ENCODE measurements at regions not wholly inside any gene's neighbourhood (a gene's known extent, or its start where the extent isn't known, plus 50 kb on each side); places are given as distances from the start of the nearest gene placed in this dataset.

DNA sequence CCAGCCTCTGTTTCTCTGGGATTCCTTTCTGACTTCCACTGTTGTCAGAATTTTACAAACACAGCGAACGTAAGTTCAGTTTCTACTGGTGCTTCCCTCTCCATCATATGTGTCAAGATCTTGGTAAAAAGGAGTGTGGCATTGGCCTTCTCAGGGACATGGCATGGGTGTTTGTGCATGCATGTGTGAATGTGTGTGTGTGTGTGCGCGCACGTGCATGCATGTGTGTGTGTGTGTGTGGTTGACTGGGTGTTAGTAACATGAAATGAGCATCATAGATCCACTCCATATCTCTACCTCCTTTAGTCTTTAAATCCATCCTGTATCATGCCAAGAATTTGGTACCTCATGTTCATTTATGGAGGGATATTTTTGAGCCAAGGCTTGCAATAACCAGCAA, 411.3 kb downstream of the NPHP4 start (continued):
- TF ChIP-seq JUND (IDR thresholded peaks at IDR 0.05), result no peak

DNA sequence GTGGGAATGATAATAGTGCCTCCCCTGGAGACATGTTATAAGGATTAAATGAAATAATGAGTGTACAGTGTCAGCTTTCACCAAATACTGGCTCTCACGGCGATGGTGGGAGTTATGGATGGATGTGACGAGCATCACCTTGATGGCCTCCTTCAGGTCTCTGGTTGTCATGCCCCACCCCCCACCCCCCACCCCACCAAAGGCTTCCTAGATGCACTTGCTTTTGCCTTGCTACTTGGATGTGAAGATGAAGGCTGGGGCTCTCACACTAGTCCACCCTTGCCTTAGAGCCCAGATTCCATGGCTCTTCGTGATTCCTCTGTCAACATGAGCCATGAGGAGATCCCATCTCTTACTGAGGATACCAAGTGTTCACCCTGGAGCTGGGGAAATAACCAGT, 412.3 kb downstream of the NPHP4 start:
- RAD21 ChIA-PET (ENCODE audit: low non-redundant PET in 1 of 2, low total read pairs in 2 of 2, uncharacterized antibody in 2 of 2, unreplicated experiment in 2 of 2), result no interaction called here
- Histone ChIP-seq H3K9ac (ENCODE audit: low read length) (no peak overlapping the region), H4K20me1 (ENCODE audit: insufficient read depth) (no peaks in the 10 kb centered on the region), H3K27ac (ENCODE audit: low read depth, low read length) (no peak overlapping the region), H3K79me2 (ENCODE audit: insufficient read depth, low read length) (no peaks in the 10 kb centered on the region), H3K4me3 (replicated peaks in 1 of 2; ENCODE audit: low read depth in 1 of 2, low read length in 2 of 2) (no peak overlapping the region), H3K36me3 (ENCODE audit: control insufficient read depth in 1 of 2, insufficient read depth in 2 of 2, low read length in 2 of 2) (no peaks in the 10 kb centered on the region), H3K9me3 (ENCODE audit: control insufficient read depth in 1 of 2, insufficient read depth in 1 of 2, low read depth in 1 of 2, low read length in 2 of 2) (no peaks in the 10 kb centered on the region), H3K4me2 (ENCODE audit: low read length) (no peak overlapping the region), H3K4me1 (ENCODE audit: control insufficient read depth in 1 of 2, insufficient read depth in 2 of 2, low read length in 2 of 2) (no peaks in the 10 kb centered on the region), H2AFZ (ENCODE audit: low read depth, low read length, poor library complexity, severe bottlenecking) (no peak overlapping the region), H3K9me2 (ENCODE audit: insufficient read depth) (no peaks in the 10 kb centered on the region), H3K27me3 (ENCODE audit: insufficient read depth, low read length) (peaks cover 36% of the 10 kb centered on the region)
- no peak for DNase-seq (ENCODE audit: low read depth, low spot score)
- POLR2A ChIA-PET, result no interaction called here
- ATAC-seq, result no peak
- BruUV-seq (replicated peaks), result no TSS peak
- intact Hi-C loops (cut with micrococcal nuclease), result no loop called here
- CTCF ChIA-PET, result no interaction called here
- no peak for TF ChIP-seq SIN3A (IDR thresholded peaks at IDR 0.05; ENCODE audit: low read depth)
- TF ChIP-seq, protein P1, sequence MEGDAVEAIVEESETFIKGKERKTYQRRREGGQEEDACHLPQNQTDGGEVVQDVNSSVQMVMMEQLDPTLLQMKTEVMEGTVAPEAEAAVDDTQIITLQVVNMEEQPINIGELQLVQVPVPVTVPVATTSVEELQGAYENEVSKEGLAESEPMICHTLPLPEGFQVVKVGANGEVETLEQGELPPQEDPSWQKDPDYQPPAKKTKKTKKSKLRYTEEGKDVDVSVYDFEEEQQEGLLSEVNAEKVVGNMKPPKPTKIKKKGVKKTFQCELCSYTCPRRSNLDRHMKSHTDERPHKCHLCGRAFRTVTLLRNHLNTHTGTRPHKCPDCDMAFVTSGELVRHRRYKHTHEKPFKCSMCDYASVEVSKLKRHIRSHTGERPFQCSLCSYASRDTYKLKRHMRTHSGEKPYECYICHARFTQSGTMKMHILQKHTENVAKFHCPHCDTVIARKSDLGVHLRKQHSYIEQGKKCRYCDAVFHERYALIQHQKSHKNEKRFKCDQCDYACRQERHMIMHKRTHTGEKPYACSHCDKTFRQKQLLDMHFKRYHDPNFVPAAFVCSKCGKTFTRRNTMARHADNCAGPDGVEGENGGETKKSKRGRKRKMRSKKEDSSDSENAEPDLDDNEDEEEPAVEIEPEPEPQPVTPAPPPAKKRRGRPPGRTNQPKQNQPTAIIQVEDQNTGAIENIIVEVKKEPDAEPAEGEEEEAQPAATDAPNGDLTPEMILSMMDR (IDR thresholded peaks at IDR 0.05 in 2 of 3, conservative IDR thresholded peaks at IDR 0.05 in 1 of 3; ENCODE audit: borderline replicate concordance in 1 of 3, insufficient read depth in 1 of 3, low read depth in 2 of 3, low read length in 2 of 3), result no peak
- TF ChIP-seq EZH2phosphoT487 (IDR thresholded peaks at IDR 0.05; ENCODE audit: borderline replicate concordance), result no peak
- no peak for TF ChIP-seq EZH2 (IDR thresholded peaks at IDR 0.05)
- TF ChIP-seq EGR1 (IDR thresholded peaks at IDR 0.05; ENCODE audit: low read depth), result no peak
- TF ChIP-seq POLR2AphosphoS5 (IDR thresholded peaks at IDR 0.05; ENCODE audit: low read depth, low read length), result no peak
- TF ChIP-seq, protein P2, sequence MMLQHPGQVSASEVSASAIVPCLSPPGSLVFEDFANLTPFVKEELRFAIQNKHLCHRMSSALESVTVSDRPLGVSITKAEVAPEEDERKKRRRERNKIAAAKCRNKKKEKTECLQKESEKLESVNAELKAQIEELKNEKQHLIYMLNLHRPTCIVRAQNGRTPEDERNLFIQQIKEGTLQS (IDR thresholded peaks at IDR 0.05), result no peak
- no peak for TF ChIP-seq SRF (IDR thresholded peaks at IDR 0.05; ENCODE audit: low read depth)
- no peak for TF ChIP-seq RAD21 (IDR thresholded peaks at IDR 0.05; ENCODE audit: low read depth)
- TF ChIP-seq, protein P3, sequence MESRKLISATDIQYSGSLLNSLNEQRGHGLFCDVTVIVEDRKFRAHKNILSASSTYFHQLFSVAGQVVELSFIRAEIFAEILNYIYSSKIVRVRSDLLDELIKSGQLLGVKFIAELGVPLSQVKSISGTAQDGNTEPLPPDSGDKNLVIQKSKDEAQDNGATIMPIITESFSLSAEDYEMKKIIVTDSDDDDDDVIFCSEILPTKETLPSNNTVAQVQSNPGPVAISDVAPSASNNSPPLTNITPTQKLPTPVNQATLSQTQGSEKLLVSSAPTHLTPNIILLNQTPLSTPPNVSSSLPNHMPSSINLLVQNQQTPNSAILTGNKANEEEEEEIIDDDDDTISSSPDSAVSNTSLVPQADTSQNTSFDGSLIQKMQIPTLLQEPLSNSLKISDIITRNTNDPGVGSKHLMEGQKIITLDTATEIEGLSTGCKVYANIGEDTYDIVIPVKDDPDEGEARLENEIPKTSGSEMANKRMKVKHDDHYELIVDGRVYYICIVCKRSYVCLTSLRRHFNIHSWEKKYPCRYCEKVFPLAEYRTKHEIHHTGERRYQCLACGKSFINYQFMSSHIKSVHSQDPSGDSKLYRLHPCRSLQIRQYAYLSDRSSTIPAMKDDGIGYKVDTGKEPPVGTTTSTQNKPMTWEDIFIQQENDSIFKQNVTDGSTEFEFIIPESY (IDR thresholded peaks at IDR 0.05; ENCODE audit: extremely low read depth, insufficient replicate concordance, low read length), result no peak

All from HCT116 (cell line).